ENCODE measurements at regions not wholly inside any gene's neighbourhood (a gene's known extent, or its start where the extent isn't known, plus 50 kb on each side); places are given as distances from the start of the nearest gene placed in this dataset.

GRCh38 chr17:72185564-72185963 lies 64.7 kb downstream of the SOX9 start:
- TF ChIP-seq TAF1 (IDR thresholded peaks at IDR 0.05; ENCODE audit: borderline replicate concordance, insufficient read depth, low read length), result no peak
- no peak for TF ChIP-seq SIN3A (IDR thresholded peaks at IDR 0.05; ENCODE audit: borderline replicate concordance, insufficient read depth, low read length)
- no peak for TF ChIP-seq POLR2AphosphoS5 (IDR thresholded peaks at IDR 0.05; ENCODE audit: low read depth, low read length)
- TF ChIP-seq, protein P1, sequence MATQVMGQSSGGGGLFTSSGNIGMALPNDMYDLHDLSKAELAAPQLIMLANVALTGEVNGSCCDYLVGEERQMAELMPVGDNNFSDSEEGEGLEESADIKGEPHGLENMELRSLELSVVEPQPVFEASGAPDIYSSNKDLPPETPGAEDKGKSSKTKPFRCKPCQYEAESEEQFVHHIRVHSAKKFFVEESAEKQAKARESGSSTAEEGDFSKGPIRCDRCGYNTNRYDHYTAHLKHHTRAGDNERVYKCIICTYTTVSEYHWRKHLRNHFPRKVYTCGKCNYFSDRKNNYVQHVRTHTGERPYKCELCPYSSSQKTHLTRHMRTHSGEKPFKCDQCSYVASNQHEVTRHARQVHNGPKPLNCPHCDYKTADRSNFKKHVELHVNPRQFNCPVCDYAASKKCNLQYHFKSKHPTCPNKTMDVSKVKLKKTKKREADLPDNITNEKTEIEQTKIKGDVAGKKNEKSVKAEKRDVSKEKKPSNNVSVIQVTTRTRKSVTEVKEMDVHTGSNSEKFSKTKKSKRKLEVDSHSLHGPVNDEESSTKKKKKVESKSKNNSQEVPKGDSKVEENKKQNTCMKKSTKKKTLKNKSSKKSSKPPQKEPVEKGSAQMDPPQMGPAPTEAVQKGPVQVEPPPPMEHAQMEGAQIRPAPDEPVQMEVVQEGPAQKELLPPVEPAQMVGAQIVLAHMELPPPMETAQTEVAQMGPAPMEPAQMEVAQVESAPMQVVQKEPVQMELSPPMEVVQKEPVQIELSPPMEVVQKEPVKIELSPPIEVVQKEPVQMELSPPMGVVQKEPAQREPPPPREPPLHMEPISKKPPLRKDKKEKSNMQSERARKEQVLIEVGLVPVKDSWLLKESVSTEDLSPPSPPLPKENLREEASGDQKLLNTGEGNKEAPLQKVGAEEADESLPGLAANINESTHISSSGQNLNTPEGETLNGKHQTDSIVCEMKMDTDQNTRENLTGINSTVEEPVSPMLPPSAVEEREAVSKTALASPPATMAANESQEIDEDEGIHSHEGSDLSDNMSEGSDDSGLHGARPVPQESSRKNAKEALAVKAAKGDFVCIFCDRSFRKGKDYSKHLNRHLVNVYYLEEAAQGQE (IDR thresholded peaks at IDR 0.05; ENCODE audit: insufficient read depth in 1 of 2, low read depth in 2 of 2, low read length in 2 of 2), result no peak
- no peak for TF ChIP-seq FOXP2 (optimal IDR thresholded peaks at IDR 0.05; ENCODE audit: borderline replicate concordance, extremely low read depth, extremely low read length, insufficient read depth)

Measured in PFSK-1 (cell line).